ENCODE measurements at regions not wholly inside any gene's neighbourhood (a gene's known extent, or its start where the extent isn't known, plus 50 kb on each side); places are given as distances from the start of the nearest gene placed in this dataset.

DNA sequence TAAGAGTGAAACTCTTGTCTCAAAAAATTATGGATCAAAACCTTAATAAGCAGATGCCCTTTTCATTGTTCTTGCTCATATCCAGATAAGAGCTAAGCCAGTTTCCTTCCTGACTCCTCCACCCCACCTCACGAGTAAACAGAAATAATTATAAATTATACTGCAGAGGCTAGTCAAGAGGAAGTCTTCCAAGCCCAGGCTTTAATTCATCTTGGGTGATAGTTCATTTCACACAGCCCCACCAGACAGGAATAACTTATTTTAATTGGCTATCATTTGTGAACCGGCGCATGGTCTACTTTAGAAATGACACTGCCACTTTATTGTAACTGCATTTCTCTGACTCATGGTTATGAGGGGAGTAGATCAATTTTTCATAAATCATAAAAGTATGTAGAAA is 102.0 kb downstream of the BTBD3 start:
- TF ChIP-seq, protein P1, sequence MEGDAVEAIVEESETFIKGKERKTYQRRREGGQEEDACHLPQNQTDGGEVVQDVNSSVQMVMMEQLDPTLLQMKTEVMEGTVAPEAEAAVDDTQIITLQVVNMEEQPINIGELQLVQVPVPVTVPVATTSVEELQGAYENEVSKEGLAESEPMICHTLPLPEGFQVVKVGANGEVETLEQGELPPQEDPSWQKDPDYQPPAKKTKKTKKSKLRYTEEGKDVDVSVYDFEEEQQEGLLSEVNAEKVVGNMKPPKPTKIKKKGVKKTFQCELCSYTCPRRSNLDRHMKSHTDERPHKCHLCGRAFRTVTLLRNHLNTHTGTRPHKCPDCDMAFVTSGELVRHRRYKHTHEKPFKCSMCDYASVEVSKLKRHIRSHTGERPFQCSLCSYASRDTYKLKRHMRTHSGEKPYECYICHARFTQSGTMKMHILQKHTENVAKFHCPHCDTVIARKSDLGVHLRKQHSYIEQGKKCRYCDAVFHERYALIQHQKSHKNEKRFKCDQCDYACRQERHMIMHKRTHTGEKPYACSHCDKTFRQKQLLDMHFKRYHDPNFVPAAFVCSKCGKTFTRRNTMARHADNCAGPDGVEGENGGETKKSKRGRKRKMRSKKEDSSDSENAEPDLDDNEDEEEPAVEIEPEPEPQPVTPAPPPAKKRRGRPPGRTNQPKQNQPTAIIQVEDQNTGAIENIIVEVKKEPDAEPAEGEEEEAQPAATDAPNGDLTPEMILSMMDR (IDR thresholded peaks at IDR 0.05; ENCODE audit: insufficient read depth, low read length) = no peak
- TF ChIP-seq GABPA (IDR thresholded peaks at IDR 0.05; ENCODE audit: low read depth) = no peak
- TF ChIP-seq POLR2AphosphoS5 (IDR thresholded peaks at IDR 0.05; ENCODE audit: low read depth) = no peak
- TF ChIP-seq, protein P2, sequence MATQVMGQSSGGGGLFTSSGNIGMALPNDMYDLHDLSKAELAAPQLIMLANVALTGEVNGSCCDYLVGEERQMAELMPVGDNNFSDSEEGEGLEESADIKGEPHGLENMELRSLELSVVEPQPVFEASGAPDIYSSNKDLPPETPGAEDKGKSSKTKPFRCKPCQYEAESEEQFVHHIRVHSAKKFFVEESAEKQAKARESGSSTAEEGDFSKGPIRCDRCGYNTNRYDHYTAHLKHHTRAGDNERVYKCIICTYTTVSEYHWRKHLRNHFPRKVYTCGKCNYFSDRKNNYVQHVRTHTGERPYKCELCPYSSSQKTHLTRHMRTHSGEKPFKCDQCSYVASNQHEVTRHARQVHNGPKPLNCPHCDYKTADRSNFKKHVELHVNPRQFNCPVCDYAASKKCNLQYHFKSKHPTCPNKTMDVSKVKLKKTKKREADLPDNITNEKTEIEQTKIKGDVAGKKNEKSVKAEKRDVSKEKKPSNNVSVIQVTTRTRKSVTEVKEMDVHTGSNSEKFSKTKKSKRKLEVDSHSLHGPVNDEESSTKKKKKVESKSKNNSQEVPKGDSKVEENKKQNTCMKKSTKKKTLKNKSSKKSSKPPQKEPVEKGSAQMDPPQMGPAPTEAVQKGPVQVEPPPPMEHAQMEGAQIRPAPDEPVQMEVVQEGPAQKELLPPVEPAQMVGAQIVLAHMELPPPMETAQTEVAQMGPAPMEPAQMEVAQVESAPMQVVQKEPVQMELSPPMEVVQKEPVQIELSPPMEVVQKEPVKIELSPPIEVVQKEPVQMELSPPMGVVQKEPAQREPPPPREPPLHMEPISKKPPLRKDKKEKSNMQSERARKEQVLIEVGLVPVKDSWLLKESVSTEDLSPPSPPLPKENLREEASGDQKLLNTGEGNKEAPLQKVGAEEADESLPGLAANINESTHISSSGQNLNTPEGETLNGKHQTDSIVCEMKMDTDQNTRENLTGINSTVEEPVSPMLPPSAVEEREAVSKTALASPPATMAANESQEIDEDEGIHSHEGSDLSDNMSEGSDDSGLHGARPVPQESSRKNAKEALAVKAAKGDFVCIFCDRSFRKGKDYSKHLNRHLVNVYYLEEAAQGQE (IDR thresholded peaks at IDR 0.05; ENCODE audit: insufficient replicate concordance, low read depth) = no peak
- TF ChIP-seq SPI1 (IDR thresholded peaks at IDR 0.05; ENCODE audit: borderline replicate concordance, low read depth) = no peak

All from HL-60 (cell line).